ENCODE measurements at regions not wholly inside any gene's neighbourhood (a gene's known extent, or its start where the extent isn't known, plus 50 kb on each side); places are given as distances from the start of the nearest gene placed in this dataset.

DNA sequence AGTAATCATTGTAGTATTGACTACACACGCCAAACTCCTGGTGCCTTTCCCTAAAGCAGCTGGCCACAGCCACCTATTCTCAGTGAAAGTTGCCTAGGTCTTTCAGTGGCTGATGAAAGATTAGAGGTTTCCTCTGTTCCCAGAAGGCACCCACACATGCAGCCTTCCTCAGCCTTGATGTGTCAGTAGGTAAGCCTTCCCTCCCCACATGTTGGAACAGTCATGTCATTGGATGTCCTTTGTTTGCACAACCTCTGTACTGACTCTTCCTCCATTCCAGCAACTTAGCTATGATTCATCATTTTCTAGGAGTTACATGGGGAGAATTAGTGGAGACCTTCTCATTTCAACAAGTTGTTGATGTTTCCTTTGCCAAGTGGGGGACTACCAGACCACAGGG, 630.8 kb upstream of the SLC39A10 start:
- TF ChIP-seq JUND (IDR thresholded peaks at IDR 0.05) (no peak), FOXJ3 (CRISPR knock-in tag; IDR thresholded peaks at IDR 0.05) (no peak), TAF1 (IDR thresholded peaks at IDR 0.05; ENCODE audit: borderline replicate concordance, low read depth, low read length) (no peak), TEAD4 (IDR thresholded peaks at IDR 0.05; ENCODE audit: borderline replicate concordance, insufficient read depth) (no peak), MXI1 (IDR thresholded peaks at IDR 0.05; ENCODE audit: low read depth, low read length) (no peak), RFX5 (IDR thresholded peaks at IDR 0.05; ENCODE audit: low read length) (no peak), POLR2AphosphoS5 (IDR thresholded peaks at IDR 0.05; ENCODE audit: low read depth, low read length) (no peak)
- TF ChIP-seq, protein P1, sequence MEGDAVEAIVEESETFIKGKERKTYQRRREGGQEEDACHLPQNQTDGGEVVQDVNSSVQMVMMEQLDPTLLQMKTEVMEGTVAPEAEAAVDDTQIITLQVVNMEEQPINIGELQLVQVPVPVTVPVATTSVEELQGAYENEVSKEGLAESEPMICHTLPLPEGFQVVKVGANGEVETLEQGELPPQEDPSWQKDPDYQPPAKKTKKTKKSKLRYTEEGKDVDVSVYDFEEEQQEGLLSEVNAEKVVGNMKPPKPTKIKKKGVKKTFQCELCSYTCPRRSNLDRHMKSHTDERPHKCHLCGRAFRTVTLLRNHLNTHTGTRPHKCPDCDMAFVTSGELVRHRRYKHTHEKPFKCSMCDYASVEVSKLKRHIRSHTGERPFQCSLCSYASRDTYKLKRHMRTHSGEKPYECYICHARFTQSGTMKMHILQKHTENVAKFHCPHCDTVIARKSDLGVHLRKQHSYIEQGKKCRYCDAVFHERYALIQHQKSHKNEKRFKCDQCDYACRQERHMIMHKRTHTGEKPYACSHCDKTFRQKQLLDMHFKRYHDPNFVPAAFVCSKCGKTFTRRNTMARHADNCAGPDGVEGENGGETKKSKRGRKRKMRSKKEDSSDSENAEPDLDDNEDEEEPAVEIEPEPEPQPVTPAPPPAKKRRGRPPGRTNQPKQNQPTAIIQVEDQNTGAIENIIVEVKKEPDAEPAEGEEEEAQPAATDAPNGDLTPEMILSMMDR (IDR thresholded peaks at IDR 0.05): no peak
- TF ChIP-seq, protein P2, sequence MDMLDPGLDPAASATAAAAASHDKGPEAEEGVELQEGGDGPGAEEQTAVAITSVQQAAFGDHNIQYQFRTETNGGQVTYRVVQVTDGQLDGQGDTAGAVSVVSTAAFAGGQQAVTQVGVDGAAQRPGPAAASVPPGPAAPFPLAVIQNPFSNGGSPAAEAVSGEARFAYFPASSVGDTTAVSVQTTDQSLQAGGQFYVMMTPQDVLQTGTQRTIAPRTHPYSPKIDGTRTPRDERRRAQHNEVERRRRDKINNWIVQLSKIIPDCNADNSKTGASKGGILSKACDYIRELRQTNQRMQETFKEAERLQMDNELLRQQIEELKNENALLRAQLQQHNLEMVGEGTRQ (IDR thresholded peaks at IDR 0.05; ENCODE audit: borderline replicate concordance, low read depth, low read length): no peak
- TF ChIP-seq, protein P3, sequence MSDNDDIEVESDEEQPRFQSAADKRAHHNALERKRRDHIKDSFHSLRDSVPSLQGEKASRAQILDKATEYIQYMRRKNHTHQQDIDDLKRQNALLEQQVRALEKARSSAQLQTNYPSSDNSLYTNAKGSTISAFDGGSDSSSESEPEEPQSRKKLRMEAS (IDR thresholded peaks at IDR 0.05; ENCODE audit: low read depth): no peak
